ENCODE measurements at regions not wholly inside any gene's neighbourhood (a gene's known extent, or its start where the extent isn't known, plus 50 kb on each side); places are given as distances from the start of the nearest gene placed in this dataset.

DNA sequence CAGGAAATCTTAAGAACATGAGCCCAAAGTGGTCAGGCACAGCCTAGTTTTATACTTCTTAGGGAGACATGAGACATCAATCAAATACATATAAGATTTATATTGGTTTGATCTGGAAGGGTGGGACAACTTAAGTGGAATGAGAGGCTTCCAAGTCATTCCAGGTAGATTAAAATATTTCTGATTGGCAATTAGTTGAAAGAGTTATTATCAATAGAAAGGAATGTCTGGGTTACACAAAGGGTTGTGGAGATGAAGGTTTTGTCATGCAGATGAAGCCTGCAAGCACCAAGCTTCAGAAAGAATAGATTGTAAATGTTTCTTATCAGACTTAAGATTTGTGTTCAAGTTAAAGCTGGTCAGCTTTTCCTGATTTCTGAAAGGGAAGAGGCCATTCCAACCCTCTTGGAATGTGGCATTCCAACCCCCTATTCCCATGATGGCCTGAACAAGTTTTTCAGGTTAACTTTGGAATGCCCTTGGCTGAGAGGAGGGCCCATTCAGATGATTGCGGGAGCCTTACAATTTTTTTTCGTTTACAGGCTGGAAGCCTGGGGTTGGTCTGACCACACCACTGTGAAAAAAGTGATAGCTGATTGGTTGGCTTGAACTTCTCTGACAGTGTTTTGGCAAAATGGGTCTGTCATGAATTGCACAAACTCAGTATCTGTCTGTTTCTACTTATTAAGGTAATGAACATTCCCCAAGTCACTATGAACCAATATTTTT lies 245.6 kb upstream of the RAI14 start:
- H3F3A ChIP-seq (ENCODE audit: insufficient read depth, low read length) = no peaks in the 10 kb centered on the region
- no peaks in the 10 kb centered on the region for H3K9me2 ChIP-seq (ENCODE audit: low read depth, low read length)
- H3K4me1 ChIP-seq (ENCODE audit: insufficient read depth, low read length, severe bottlenecking) = no peaks in the 10 kb centered on the region
- no peak overlapping the region for H3K27ac ChIP-seq (ENCODE audit: low read depth, low read length, poor library complexity, severe bottlenecking)
- H2AFZ ChIP-seq (ENCODE audit: low read length) = no peak overlapping the region
- TF ChIP-seq, protein P1, sequence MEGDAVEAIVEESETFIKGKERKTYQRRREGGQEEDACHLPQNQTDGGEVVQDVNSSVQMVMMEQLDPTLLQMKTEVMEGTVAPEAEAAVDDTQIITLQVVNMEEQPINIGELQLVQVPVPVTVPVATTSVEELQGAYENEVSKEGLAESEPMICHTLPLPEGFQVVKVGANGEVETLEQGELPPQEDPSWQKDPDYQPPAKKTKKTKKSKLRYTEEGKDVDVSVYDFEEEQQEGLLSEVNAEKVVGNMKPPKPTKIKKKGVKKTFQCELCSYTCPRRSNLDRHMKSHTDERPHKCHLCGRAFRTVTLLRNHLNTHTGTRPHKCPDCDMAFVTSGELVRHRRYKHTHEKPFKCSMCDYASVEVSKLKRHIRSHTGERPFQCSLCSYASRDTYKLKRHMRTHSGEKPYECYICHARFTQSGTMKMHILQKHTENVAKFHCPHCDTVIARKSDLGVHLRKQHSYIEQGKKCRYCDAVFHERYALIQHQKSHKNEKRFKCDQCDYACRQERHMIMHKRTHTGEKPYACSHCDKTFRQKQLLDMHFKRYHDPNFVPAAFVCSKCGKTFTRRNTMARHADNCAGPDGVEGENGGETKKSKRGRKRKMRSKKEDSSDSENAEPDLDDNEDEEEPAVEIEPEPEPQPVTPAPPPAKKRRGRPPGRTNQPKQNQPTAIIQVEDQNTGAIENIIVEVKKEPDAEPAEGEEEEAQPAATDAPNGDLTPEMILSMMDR (IDR thresholded peaks at IDR 0.05; ENCODE audit: low read length) = no peak
- no peak for TF ChIP-seq EZH2 (IDR thresholded peaks at IDR 0.05; ENCODE audit: borderline replicate concordance, low read length)
- H4K20me1 ChIP-seq (ENCODE audit: insufficient read depth, low read length) = no peaks in the 10 kb centered on the region
- H3K9me3 ChIP-seq (ENCODE audit: low read length) = no peaks in the 10 kb centered on the region
- no peaks in the 10 kb centered on the region for H3K27me3 ChIP-seq (ENCODE audit: insufficient read depth, low read length)
- no peak overlapping the region for H3K9ac ChIP-seq (ENCODE audit: low read length)
- H3K4me2 ChIP-seq (ENCODE audit: low read length) = no peak overlapping the region
- H3K79me2 ChIP-seq (ENCODE audit: insufficient read depth, low read length) = no peaks in the 10 kb centered on the region
- no peaks in the 10 kb centered on the region for H3K36me3 ChIP-seq (ENCODE audit: insufficient read depth, low read length)
- H3K4me3 ChIP-seq (ENCODE audit: low read depth, low read length, poor library complexity, severe bottlenecking) = no peak overlapping the region

DNA sequence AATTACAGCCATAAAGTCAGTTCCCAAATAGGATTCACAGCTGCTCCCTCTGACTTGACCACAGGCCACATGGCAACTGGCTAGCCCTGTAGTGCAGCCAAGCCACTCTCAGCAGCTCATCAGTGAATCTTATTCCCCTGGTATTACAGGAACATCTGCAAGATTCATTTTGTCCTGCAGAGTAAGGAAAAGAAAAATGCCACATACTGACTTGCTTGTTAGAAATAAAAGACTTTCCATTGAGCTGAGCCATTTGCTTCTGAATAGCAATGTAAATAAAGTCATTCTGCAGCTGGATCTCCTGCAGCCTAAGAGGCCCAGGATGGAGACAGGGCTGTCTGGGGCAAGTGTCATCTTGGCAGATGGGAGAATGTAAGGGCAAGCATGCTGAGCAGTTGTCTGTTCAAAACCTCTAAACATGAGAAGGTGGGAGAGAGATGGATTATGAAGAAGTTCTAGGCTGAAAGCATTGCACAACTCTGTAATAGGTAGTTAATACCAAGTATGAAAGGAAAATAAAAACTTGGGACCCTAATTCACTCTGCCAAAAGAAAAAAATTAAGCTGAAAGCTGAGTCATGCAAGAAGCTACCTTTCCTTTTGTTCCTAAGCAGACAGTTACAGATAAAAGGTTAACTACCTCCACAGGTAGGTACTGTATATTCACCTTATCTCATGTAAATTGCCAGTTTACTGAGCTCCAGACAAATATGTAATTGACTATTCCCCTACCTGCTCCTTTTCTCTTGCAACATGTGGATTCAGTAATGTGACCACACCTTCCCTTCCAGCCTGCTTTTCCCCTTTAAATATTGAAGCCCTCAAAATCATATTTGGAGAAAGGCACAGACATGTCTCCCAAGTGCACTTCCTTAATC lies 244.4 kb upstream of the RAI14 start:
- Histone ChIP-seq H3K79me2 (ENCODE audit: insufficient read depth, low read length) (no peaks in the 10 kb centered on the region), H3K9me2 (ENCODE audit: low read depth, low read length) (no peaks in the 10 kb centered on the region), H3K27me3 (ENCODE audit: insufficient read depth, low read length) (no peaks in the 10 kb centered on the region), H3K9me3 (ENCODE audit: low read length) (no peaks in the 10 kb centered on the region), H3K4me1 (ENCODE audit: insufficient read depth, low read length, severe bottlenecking) (no peaks in the 10 kb centered on the region), H4K20me1 (ENCODE audit: insufficient read depth, low read length) (no peaks in the 10 kb centered on the region), H3K27ac (ENCODE audit: low read depth, low read length, poor library complexity, severe bottlenecking) (no peak overlapping the region), H3K36me3 (ENCODE audit: insufficient read depth, low read length) (no peaks in the 10 kb centered on the region), H3F3A (ENCODE audit: insufficient read depth, low read length) (no peaks in the 10 kb centered on the region), H2AFZ (ENCODE audit: low read length) (no peak overlapping the region), H3K9ac (ENCODE audit: low read length) (no peak overlapping the region), H3K4me2 (ENCODE audit: low read length) (no peak overlapping the region), H3K4me3 (ENCODE audit: low read depth, low read length, poor library complexity, severe bottlenecking) (no peak overlapping the region)
- TF ChIP-seq EZH2 (IDR thresholded peaks at IDR 0.05; ENCODE audit: borderline replicate concordance, low read length) = no peak
- TF ChIP-seq, protein P1 (IDR thresholded peaks at IDR 0.05; ENCODE audit: low read length) = no peak

DNA sequence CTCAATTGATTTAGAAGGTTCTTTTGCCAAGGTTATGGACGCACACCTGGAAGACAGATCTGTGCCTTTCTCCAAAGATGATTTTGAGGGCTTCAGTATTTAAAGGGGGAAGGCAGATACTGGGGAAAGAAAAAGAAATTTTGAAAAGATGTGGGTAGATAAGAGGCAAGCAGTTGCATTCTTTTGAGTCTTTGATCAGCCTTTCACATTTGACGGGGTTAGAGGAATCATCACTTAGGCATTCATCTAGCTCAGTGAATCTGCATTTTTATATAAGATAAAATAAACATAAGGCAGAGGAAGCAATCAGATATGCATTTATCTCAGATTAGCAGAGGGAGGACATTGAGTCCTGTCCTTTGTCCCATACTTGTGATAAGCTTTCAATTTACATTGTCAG lies 243.4 kb upstream of the RAI14 start:
- Histone ChIP-seq H3K4me2 (ENCODE audit: low read length) (no peak overlapping the region), H3K27me3 (ENCODE audit: insufficient read depth, low read length) (no peaks in the 10 kb centered on the region), H4K20me1 (ENCODE audit: insufficient read depth, low read length) (no peaks in the 10 kb centered on the region), H3K4me1 (ENCODE audit: insufficient read depth, low read length, severe bottlenecking) (no peaks in the 10 kb centered on the region), H3K27ac (ENCODE audit: low read depth, low read length, poor library complexity, severe bottlenecking) (no peak overlapping the region), H2AFZ (ENCODE audit: low read length) (no peak overlapping the region), H3K9me3 (ENCODE audit: low read length) (no peaks in the 10 kb centered on the region), H3K4me3 (ENCODE audit: low read depth, low read length, poor library complexity, severe bottlenecking) (no peak overlapping the region), H3K79me2 (ENCODE audit: insufficient read depth, low read length) (no peaks in the 10 kb centered on the region), H3K36me3 (ENCODE audit: insufficient read depth, low read length) (no peaks in the 10 kb centered on the region), H3K9me2 (ENCODE audit: low read depth, low read length) (no peaks in the 10 kb centered on the region), H3K9ac (ENCODE audit: low read length) (no peak overlapping the region), H3F3A (ENCODE audit: insufficient read depth, low read length) (no peaks in the 10 kb centered on the region)
- no peak for TF ChIP-seq EZH2 (IDR thresholded peaks at IDR 0.05; ENCODE audit: borderline replicate concordance, low read length)
- TF ChIP-seq, protein P1 (IDR thresholded peaks at IDR 0.05; ENCODE audit: low read length) = no peak

Data from OCI-LY1 (cell line).